NCI-H345 treated with DMSO at 0.1 percent for 48 hours (cell line): ENCODE measurements at regions not wholly inside any gene's neighbourhood (a gene's known extent, or its start where the extent isn't known, plus 50 kb on each side); places are given as distances from the start of the nearest gene placed in this dataset.
"Not testable (repeated sequence)": the region's sequence is repeated elsewhere in the genome, so short reads cannot be mapped to it uniquely, and the experiment has no call there.

Experiments
- DNase-seq: peaks from one replicate; lab custom pipeline; 2025; ENCODE audit not compliant: unreplicated experiment; lab: John Stamatoyannopoulos, UW

GRCh38 chr2:138267161-138267901, 234.2 kb upstream of the SPOPL start:
- DNase-seq = no peak

- DNase-seq = no peak
Observed at GRCh38 chr2:138267902-138268254, 233.7 kb upstream of the SPOPL start.

- no peak for DNase-seq
Observed at GRCh38 chr2:138269765-138270164, 231.8 kb upstream of the SPOPL start.

GRCh38 chr2:138271467-138271866, 230.1 kb upstream of the SPOPL start:
- DNase-seq = no peak

GRCh38 chr2:138272524-138273195, 228.9 kb upstream of the SPOPL start:
- DNase-seq = no peak

GRCh38 chr2:138273280-138273679, 228.3 kb upstream of the SPOPL start:
- not testable (repeated sequence) for DNase-seq

- DNase-seq = no peak
Observed at GRCh38 chr2:138274421-138275291, 226.9 kb upstream of the SPOPL start.

- no peak for DNase-seq
Observed at GRCh38 chr2:138275292-138275690, 226.3 kb upstream of the SPOPL start.

GRCh38 chr2:138275881-138276280, 225.7 kb upstream of the SPOPL start:
- DNase-seq = peak; percentile 17

- no peak for DNase-seq
Observed at GRCh38 chr2:138276339-138276738, 225.2 kb upstream of the SPOPL start.

- no peak for DNase-seq
Observed at GRCh38 chr2:138277062-138277461, 224.5 kb upstream of the SPOPL start.

- DNase-seq = no peak
Observed at GRCh38 chr2:138279871-138280270, 221.7 kb upstream of the SPOPL start.

GRCh38 chr2:138280999-138281695, 220.4 kb upstream of the SPOPL start:
- DNase-seq = no peak

GRCh38 chr2:138282014-138282672, 219.4 kb upstream of the SPOPL start:
- no peak for DNase-seq

GRCh38 chr2:138291805-138292204, 209.8 kb upstream of the SPOPL start:
- DNase-seq = no peak

- no peak for DNase-seq
Observed at GRCh38 chr2:138293045-138293444, 208.5 kb upstream of the SPOPL start.

GRCh38 chr2:138293549-138293948, 208.0 kb upstream of the SPOPL start:
- DNase-seq = no peak

GRCh38 chr2:138294451-138294850, 207.1 kb upstream of the SPOPL start:
- no peak for DNase-seq

GRCh38 chr2:138296365-138296764, 205.2 kb upstream of the SPOPL start:
- no peak for DNase-seq

GRCh38 chr2:138298120-138298814, 203.3 kb upstream of the SPOPL start:
- no peak for DNase-seq
